ENCODE measurements at regions not wholly inside any gene's neighbourhood (a gene's known extent, or its start where the extent isn't known, plus 50 kb on each side); places are given as distances from the start of the nearest gene placed in this dataset.

DNA sequence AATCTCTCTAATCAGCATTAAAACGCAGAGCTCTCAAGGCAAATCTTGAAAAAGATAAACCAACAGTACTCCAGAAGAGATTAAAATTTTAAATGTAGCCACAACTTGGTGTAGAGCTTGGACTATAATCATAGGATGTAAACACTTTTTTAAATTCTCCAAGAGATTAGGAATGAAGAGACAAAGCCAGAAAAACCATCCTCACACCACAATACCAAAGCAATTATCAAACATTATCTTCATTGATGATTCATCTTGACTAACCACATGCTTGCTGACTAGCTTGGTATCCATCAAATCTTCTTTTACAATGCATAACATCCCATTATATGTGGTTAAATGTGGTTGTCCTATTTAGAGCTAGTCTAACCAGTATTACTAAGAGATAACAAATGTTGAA lies 815.1 kb downstream of the TLE1 start:
- TF ChIP-seq POLR2AphosphoS5 (IDR thresholded peaks at IDR 0.05; ENCODE audit: insufficient read depth, low read depth, low read length) (no peak), EZH2 (IDR thresholded peaks at IDR 0.05; ENCODE audit: borderline replicate concordance, low read depth, low read length, severe bottlenecking) (no peak), MAX (IDR thresholded peaks at IDR 0.05; ENCODE audit: insufficient read depth, insufficient read length) (no peak), MYC (IDR thresholded peaks at IDR 0.05; ENCODE audit: low read depth, low read length) (no peak)
- TF ChIP-seq, protein P1, sequence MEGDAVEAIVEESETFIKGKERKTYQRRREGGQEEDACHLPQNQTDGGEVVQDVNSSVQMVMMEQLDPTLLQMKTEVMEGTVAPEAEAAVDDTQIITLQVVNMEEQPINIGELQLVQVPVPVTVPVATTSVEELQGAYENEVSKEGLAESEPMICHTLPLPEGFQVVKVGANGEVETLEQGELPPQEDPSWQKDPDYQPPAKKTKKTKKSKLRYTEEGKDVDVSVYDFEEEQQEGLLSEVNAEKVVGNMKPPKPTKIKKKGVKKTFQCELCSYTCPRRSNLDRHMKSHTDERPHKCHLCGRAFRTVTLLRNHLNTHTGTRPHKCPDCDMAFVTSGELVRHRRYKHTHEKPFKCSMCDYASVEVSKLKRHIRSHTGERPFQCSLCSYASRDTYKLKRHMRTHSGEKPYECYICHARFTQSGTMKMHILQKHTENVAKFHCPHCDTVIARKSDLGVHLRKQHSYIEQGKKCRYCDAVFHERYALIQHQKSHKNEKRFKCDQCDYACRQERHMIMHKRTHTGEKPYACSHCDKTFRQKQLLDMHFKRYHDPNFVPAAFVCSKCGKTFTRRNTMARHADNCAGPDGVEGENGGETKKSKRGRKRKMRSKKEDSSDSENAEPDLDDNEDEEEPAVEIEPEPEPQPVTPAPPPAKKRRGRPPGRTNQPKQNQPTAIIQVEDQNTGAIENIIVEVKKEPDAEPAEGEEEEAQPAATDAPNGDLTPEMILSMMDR (IDR thresholded peaks at IDR 0.05; ENCODE audit: extremely low read depth in 1 of 2, insufficient read depth in 1 of 2, low read depth in 1 of 2, low read length in 2 of 2), result no peak
